ENCODE measurements at regions not wholly inside any gene's neighbourhood (a gene's known extent, or its start where the extent isn't known, plus 50 kb on each side); places are given as distances from the start of the nearest gene placed in this dataset.

DNA sequence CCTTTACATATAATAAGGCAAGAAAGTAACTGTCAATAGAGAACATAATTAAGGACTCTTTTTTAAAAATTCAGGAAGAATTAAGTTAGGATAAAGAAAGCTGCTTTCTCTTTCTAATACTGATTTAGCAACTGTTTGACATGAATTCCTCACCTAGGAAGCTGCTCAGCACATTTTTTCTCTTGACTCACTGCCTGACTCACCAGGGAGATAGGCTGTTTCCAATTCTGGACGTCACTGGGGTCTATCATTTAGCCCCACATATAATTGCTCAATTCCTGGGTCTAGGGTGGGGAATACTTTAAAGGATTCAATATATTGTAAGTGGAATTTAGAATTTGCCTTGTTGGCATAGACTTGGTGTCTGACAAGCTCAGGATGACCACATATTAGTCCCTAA lies 50.8 kb upstream of the UGP2 start:
- TF ChIP-seq, protein P1, sequence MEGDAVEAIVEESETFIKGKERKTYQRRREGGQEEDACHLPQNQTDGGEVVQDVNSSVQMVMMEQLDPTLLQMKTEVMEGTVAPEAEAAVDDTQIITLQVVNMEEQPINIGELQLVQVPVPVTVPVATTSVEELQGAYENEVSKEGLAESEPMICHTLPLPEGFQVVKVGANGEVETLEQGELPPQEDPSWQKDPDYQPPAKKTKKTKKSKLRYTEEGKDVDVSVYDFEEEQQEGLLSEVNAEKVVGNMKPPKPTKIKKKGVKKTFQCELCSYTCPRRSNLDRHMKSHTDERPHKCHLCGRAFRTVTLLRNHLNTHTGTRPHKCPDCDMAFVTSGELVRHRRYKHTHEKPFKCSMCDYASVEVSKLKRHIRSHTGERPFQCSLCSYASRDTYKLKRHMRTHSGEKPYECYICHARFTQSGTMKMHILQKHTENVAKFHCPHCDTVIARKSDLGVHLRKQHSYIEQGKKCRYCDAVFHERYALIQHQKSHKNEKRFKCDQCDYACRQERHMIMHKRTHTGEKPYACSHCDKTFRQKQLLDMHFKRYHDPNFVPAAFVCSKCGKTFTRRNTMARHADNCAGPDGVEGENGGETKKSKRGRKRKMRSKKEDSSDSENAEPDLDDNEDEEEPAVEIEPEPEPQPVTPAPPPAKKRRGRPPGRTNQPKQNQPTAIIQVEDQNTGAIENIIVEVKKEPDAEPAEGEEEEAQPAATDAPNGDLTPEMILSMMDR (conservative IDR thresholded peaks at IDR 0.05), result no peak
- H3K27ac ChIP-seq, result no peak overlapping the region

DNA sequence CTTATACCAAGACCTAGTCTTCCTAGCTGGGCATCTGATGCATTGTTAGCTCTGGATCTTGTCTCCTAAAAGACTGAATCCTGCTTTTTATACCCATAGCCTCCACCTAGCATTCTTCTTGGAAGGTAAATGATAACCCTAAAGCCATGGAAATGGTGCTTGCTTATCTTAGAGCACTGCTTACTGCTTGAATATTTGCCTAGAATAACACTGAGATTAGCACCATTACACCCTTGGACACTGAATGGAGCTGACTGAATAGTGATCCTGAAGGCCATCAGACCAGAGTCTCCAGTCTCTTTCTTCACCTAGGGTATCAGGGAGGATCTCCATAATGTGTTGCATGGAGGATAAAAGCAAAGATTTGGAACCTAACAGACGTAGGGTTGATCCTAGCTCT lies 50.3 kb upstream of the UGP2 start:
- TF ChIP-seq, protein P1 (conservative IDR thresholded peaks at IDR 0.05), result no peak
- no peak overlapping the region for H3K27ac ChIP-seq
